Occipital lobe (tissue), 1 donor: ENCODE measurements at regions not wholly inside any gene's neighbourhood (a gene's known extent, or its start where the extent isn't known, plus 50 kb on each side); places are given as distances from the start of the nearest gene placed in this dataset.

Experiments
- DNase-seq: peaks from one replicate; lab custom pipeline; 2025; lab: John Stamatoyannopoulos, UW

- no peak for DNase-seq
Observed at GRCh38 chr13:111474136-111475002, 153.9 kb downstream of the TEX29 start.

GRCh38 chr13:111475488-111475887 is 155.0 kb downstream of the TEX29 start:
- no peak for DNase-seq

- DNase-seq, result no peak
Observed at GRCh38 chr13:111476197-111476596, 155.8 kb downstream of the TEX29 start.

GRCh38 chr13:111479412-111479811 is 159.0 kb downstream of the TEX29 start:
- no peak for DNase-seq

- no peak for DNase-seq
Observed at GRCh38 chr13:111480503-111480902, 160.1 kb downstream of the TEX29 start.

GRCh38 chr13:111480976-111481375 is 160.5 kb downstream of the TEX29 start:
- DNase-seq, result no peak

- no peak for DNase-seq
Observed at GRCh38 chr13:111482126-111482525, 161.7 kb downstream of the TEX29 start.

- DNase-seq, result no peak
Observed at GRCh38 chr13:111482806-111483620, 162.6 kb downstream of the TEX29 start.

- no peak for DNase-seq
Observed at GRCh38 chr13:111483621-111483987, 163.2 kb downstream of the TEX29 start.

GRCh38 chr13:111484141-111484925 is 163.9 kb downstream of the TEX29 start:
- DNase-seq, result no peak

- no peak for DNase-seq
Observed at GRCh38 chr13:111484959-111485358, 164.5 kb downstream of the TEX29 start.

GRCh38 chr13:111485491-111486250 is 165.2 kb downstream of the TEX29 start:
- no peak for DNase-seq

GRCh38 chr13:111486331-111486730 is 165.9 kb downstream of the TEX29 start:
- no peak for DNase-seq

GRCh38 chr13:111486801-111487200 is 166.4 kb downstream of the TEX29 start:
- DNase-seq, result no peak

- DNase-seq, result no peak
Observed at GRCh38 chr13:111488486-111489132, 168.2 kb downstream of the TEX29 start.

- no peak for DNase-seq
Observed at GRCh38 chr13:111489301-111489700, 168.9 kb downstream of the TEX29 start.

GRCh38 chr13:111490611-111491010 is 170.2 kb downstream of the TEX29 start:
- no peak for DNase-seq

GRCh38 chr13:111491021-111491420 is 170.6 kb downstream of the TEX29 start:
- DNase-seq, result no peak

GRCh38 chr13:111491659-111492058 is 171.2 kb downstream of the TEX29 start:
- no peak for DNase-seq

GRCh38 chr13:111492341-111492950 is 172.0 kb downstream of the TEX29 start:
- DNase-seq, result no peak
